HepG2 (cell line): ENCODE measurements at regions not wholly inside any gene's neighbourhood (a gene's known extent, or its start where the extent isn't known, plus 50 kb on each side); places are given as distances from the start of the nearest gene placed in this dataset.

Source experiments
- BCL6 ChIP-seq: IDR thresholded peaks from 2 replicates; pipeline ENCODE4 v1.6.1; 2016; ENCODE audit warnings: missing genetic modification reagents, missing compliant biosample characterization
- E2F5 ChIP-seq: sonication (generic); formaldehyde crosslinking; conservative IDR thresholded peaks from 2 replicates; pipeline ENCODE4 v1.4.0; 2020; ENCODE audit warnings: missing genetic modification reagents
- EZH2 ChIP-seq: conservative IDR thresholded peaks from 2 replicates; pipeline ENCODE4 v1.6.1; 2012; ENCODE audit warnings: mild to moderate bottlenecking, low read depth, low read length, moderate library complexity
- HDAC2 ChIP-seq: sonication (generic); formaldehyde crosslinking; IDR thresholded peaks from 2 replicates; pipeline ENCODE4 v1.4.0; 2020; ENCODE audit warnings: missing genetic modification reagents
- POLR2A ChIP-seq, 2 experiments: IDR thresholded peaks; 2 replicates each; pipeline ENCODE4 v1.6.1; 2011; ENCODE audit warnings: low read depth in 2 of 2, low read length in 2 of 2, mild to moderate bottlenecking in 1 of 2, moderate library complexity in 1 of 2; ENCODE audit not compliant: insufficient read depth in 1 of 2
- RXRA ChIP-seq: sonication (generic); formaldehyde crosslinking; IDR thresholded peaks from 2 replicates; pipeline ENCODE4 v1.5.1; 2020; ENCODE audit warnings: missing genetic modification reagents
- ZFP1 ChIP-seq: IDR thresholded peaks from 2 replicates; pipeline ENCODE4 v1.6.1; 2016
- ZNF501 ChIP-seq: sonication (generic); formaldehyde crosslinking; IDR thresholded peaks from 2 replicates; pipeline ENCODE4 v1.5.1; 2020; ENCODE audit warnings: mild to moderate bottlenecking, moderate library complexity, missing genetic modification reagents
- ZNF576 ChIP-seq: sonication (generic); formaldehyde crosslinking; IDR thresholded peaks from 2 replicates; pipeline ENCODE4 v1.4.0; 2020; ENCODE audit warnings: mild to moderate bottlenecking, missing genetic modification reagents
- ZNF670 ChIP-seq: sonication (generic); formaldehyde crosslinking; IDR thresholded peaks from 2 replicates; pipeline ENCODE4 v1.8.0; 2022; ENCODE audit warnings: mild to moderate bottlenecking, missing genetic modification reagents, borderline replicate concordance

GRCh38 chr5:159510282-159510681 is 180.0 kb upstream of the IL12B start:
- TF ChIP-seq ZNF576 (CRISPR knock-in tag) (no peak), EZH2 (no peak), RXRA (CRISPR knock-in tag) (no peak), ZNF501 (no peak), E2F5 (CRISPR knock-in tag) (no peak), ZNF670 (no peak), HDAC2 (no peak), BCL6 (CRISPR knock-in tag) (no peak), POLR2A (IDR thresholded peaks at IDR 0.05; ENCODE audit: insufficient read depth in 1 of 2, low read depth in 2 of 2, low read length in 2 of 2) (no peak), ZFP1 (CRISPR knock-in tag) (no peak)
